ENCODE measurements at regions not wholly inside any gene's neighbourhood (a gene's known extent, or its start where the extent isn't known, plus 50 kb on each side); places are given as distances from the start of the nearest gene placed in this dataset.

GRCh38 chr10:52442576-52442975, 128.5 kb downstream of the DKK1 start:
- DNase-seq: no peak

- DNase-seq: no peak
These were observed 129.6 kb downstream of the DKK1 start for GRCh38 chr10:52443419-52444388.

GRCh38 chr10:52446391-52446790, 132.3 kb downstream of the DKK1 start:
- DNase-seq: no peak

GRCh38 chr10:52447931-52448353, 133.9 kb downstream of the DKK1 start:
- DNase-seq: no peak

GRCh38 chr10:52450762-52451291, 136.7 kb downstream of the DKK1 start:
- DNase-seq: no peak

- DNase-seq: no peak
These were observed 137.7 kb downstream of the DKK1 start for GRCh38 chr10:52451817-52452216.

GRCh38 chr10:52452600-52453493, 138.8 kb downstream of the DKK1 start:
- DNase-seq: no peak

- no peak for DNase-seq
These were observed 139.4 kb downstream of the DKK1 start for GRCh38 chr10:52453501-52453900.

GRCh38 chr10:52454491-52454890, 140.4 kb downstream of the DKK1 start:
- no peak for DNase-seq

- DNase-seq: no peak
These were observed 141.0 kb downstream of the DKK1 start for GRCh38 chr10:52455098-52455497.

GRCh38 chr10:52459097-52459496, 145.0 kb downstream of the DKK1 start:
- no peak for DNase-seq

GRCh38 chr10:52463826-52464225, 149.7 kb downstream of the DKK1 start:
- DNase-seq: no peak

- no peak for DNase-seq
These were observed 150.5 kb downstream of the DKK1 start for GRCh38 chr10:52464368-52465124.

GRCh38 chr10:52465202-52465601, 151.1 kb downstream of the DKK1 start:
- DNase-seq: no peak

- DNase-seq: no peak
These were observed 152.4 kb downstream of the DKK1 start for GRCh38 chr10:52466464-52466863.

GRCh38 chr10:52469970-52470705, 156.1 kb downstream of the DKK1 start:
- DNase-seq: no peak

GRCh38 chr10:52472406-52473146, 158.5 kb downstream of the DKK1 start:
- DNase-seq: no peak

- no peak for DNase-seq
These were observed 160.2 kb downstream of the DKK1 start for GRCh38 chr10:52474265-52474664.

GRCh38 chr10:52477305-52477704, 163.2 kb downstream of the DKK1 start:
- no peak for DNase-seq

- DNase-seq: no peak
These were observed 165.5 kb downstream of the DKK1 start for GRCh38 chr10:52479567-52479966.

GRCh38 chr10:52481986-52482555, 168.0 kb downstream of the DKK1 start:
- no peak for DNase-seq
